Esophagus (tissue), 2 donors: ENCODE measurements at regions not wholly inside any gene's neighbourhood (a gene's known extent, or its start where the extent isn't known, plus 50 kb on each side); places are given as distances from the start of the nearest gene placed in this dataset.

Experiments
- H3K27ac ChIP-seq, 2 donors: one replicate each; pipeline ENCODE4 v1.5.1; 2013; ENCODE audit warnings: low read depth in 2 of 2, mild to moderate bottlenecking in 2 of 2, inconsistent platforms in 1 of 2, low read length in 1 of 2, moderate library complexity in 1 of 2
- H3K27me3 ChIP-seq, 2 donors: one replicate each; pipeline ENCODE4 v1.6.1; 2013; ENCODE audit warnings: low read length in 2 of 2, control low read depth in 1 of 2, mild to moderate bottlenecking in 1 of 2; ENCODE audit not compliant: insufficient read depth in 2 of 2, control insufficient read depth in 1 of 2
- H3K36me3 ChIP-seq, 2 donors: one replicate each; pipeline ENCODE4 v1.6.1; 2013; ENCODE audit warnings: low read length in 1 of 2; ENCODE audit not compliant: control insufficient read depth in 2 of 2, insufficient read depth in 2 of 2
- H3K4me1 ChIP-seq, 2 donors: one replicate each; pipeline ENCODE4 v1.6.1; 2013; ENCODE audit warnings: low read length in 1 of 2; ENCODE audit not compliant: control insufficient read depth in 2 of 2, insufficient read depth in 2 of 2
- H3K4me3 ChIP-seq, 2 donors: one replicate each; pipeline ENCODE4 v1.5.1; 2013; ENCODE audit warnings: low read length in 2 of 2, mild to moderate bottlenecking in 2 of 2, low read depth in 1 of 2, moderate library complexity in 1 of 2
- H3K9me3 ChIP-seq, 2 donors: one replicate each; pipeline ENCODE4 v1.6.1; 2013; ENCODE audit warnings: mild to moderate bottlenecking in 2 of 2, low read depth in 1 of 2, low read length in 1 of 2, moderate library complexity in 1 of 2; ENCODE audit not compliant: control insufficient read depth in 2 of 2, insufficient read depth in 1 of 2
- WGBS, 2 donors: extraction: QIAGEN DNeasy Blood & Tissue Kit; methylation state at CpG; one replicate each; pipeline ENCODE4 v1.1.7; 2013; 5-methylcytosine and 5-hydroxymethylcytosine counted together
- donor health status: healthy with polysubstance abuse.
- donor health status: Bipolar disorder and iron deficiency.

- Histone ChIP-seq H3K36me3 (no peaks in the 10 kb centered on the region), H3K4me3 (no peak overlapping the region), H3K4me1 (peaks cover 0 to 3% of the 10 kb centered on the region in 2 donors), H3K9me3 (no peaks in the 10 kb centered on the region), H3K27ac (no peak overlapping the region), H3K27me3 (no peaks in the 10 kb centered on the region)
- WGBS, 2 donors: 92 to 96% methylated on average over 7 of the region's 7 CpGs
Measured at GRCh38 chr1:228863776-228864175, 128.5 kb downstream of the RHOU start.

DNA sequence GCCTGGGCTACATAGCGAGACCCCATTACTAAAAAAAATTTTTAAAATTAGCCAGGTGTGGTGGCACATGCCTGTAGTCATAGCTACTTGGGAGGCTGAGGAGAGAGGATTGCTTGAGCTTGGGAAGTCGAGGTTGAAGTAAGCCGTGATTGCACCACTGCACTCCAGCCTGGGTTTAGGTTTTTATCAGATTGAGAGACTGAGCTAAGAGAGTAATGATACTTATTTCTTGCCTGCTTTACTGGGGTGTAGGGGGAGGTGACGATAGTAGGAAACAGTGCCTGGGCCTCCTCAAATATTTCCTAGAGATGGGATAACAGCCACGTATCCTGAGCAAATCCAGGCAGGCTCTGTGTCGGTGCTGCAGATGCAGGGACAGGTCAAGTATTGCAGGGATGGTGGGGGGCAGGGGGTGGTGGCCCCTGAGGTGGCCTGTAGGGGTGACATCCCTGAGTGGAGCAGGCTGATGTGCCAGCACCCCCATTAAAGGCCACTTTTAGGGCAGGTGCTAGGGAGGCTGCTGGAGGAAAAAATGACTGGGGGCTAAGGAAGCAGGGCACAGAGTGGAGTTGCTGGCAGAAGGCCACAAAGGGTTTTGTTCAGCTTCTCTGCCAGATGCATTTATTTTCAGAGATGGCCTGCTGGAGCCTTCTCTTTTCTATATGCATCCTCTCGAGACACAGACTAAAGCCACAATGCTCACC lies 130.5 kb downstream of the RHOU start:
- Histone ChIP-seq H3K4me1 (peaks cover 0 to 3% of the 10 kb centered on the region in 2 donors), H3K9me3 (no peaks in the 10 kb centered on the region), H3K36me3 (no peaks in the 10 kb centered on the region), H3K4me3 (no peak overlapping the region), H3K27me3 (no peaks in the 10 kb centered on the region), H3K27ac (no peak overlapping the region)
- WGBS, 2 donors: 82 to 88% methylated on average over 7 of the region's 7 CpGs

DNA sequence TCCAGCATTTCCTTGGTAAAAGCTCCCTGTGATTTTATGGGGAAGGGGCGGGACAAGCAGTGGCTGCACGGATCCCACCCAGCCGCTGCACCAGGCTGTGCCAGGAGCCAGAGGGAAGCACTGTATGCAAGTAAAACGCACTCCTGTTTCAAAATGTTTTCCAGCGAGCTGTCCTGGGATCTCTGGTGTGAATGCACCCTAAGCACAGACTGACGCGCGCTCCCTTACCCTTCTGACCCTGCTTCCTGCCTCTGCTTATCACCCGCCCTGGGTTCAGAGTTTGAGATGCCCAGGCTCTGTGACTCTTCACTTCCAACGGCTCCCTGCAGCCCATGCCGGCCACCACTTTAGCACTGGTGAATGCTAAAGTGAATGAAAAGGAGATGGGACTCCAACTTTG lies 131.2 kb downstream of the RHOU start:
- H3K4me1 ChIP-seq: peaks cover 0 to 1% of the 10 kb centered on the region in 2 donors
- H3K27ac ChIP-seq: no peak overlapping the region
- H3K27me3 ChIP-seq: no peaks in the 10 kb centered on the region
- no peaks in the 10 kb centered on the region for H3K36me3 ChIP-seq
- H3K9me3 ChIP-seq: no peaks in the 10 kb centered on the region
- H3K4me3 ChIP-seq: no peak overlapping the region
- WGBS, 2 donors: 75 to 87% methylated on average over 11 of the region's 11 CpGs

- Histone ChIP-seq H3K4me1 (no peaks in the 10 kb centered on the region), H3K27me3 (no peaks in the 10 kb centered on the region), H3K4me3 (no peak overlapping the region), H3K36me3 (no peaks in the 10 kb centered on the region), H3K27ac (no peak overlapping the region), H3K9me3 (no peaks in the 10 kb centered on the region)
- 81 to 87% methylated on average over 7 of the region's 7 CpGs for WGBS, 2 donors
Measured at GRCh38 chr1:228867108-228867950, 132.1 kb downstream of the RHOU start.

DNA sequence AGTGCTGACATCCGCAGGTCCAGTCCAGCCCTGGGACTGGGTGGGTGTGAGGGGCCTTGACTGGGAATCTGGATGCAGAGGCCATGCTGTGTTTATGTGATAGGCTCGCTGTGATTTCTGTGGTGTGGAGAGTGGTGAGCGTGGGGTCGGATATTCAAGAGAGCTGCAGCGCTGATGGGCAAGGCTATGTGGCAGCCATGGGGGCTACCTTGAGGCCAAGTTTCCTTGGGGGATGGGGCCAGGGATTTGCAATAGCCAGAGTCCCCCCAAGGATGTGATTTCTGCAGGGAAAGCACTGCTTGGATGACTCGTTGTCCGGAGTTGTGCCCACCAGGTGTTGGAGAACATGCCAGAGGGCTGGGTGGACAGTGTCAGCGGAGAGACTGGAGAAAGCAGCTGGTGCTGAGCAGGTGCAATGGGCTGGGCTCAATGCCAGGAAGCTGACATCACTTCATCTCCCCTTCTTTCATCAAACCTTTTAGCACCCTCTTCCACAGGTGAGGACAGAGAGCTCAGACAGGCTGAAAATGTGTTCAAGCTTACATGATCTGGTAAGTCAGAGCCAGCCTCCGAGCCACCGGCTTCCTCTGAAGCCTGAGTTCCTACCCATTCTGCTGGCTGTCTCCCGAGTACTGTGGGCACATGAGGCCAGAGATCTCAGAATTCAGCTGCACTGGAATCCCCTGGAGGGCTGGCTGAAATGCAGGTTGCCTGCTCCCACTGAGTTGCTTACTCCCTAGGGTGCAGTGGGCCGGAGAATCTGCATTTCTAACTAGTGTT lies 132.9 kb downstream of the RHOU start:
- no peak overlapping the region for H3K4me3 ChIP-seq
- H3K27me3 ChIP-seq: no peaks in the 10 kb centered on the region
- H3K9me3 ChIP-seq: no peaks in the 10 kb centered on the region
- 84 to 87% methylated on average over 12 of the region's 12 CpGs for WGBS, 2 donors
- no peak overlapping the region for H3K27ac ChIP-seq
- H3K4me1 ChIP-seq: no peaks in the 10 kb centered on the region
- H3K36me3 ChIP-seq: no peaks in the 10 kb centered on the region

DNA sequence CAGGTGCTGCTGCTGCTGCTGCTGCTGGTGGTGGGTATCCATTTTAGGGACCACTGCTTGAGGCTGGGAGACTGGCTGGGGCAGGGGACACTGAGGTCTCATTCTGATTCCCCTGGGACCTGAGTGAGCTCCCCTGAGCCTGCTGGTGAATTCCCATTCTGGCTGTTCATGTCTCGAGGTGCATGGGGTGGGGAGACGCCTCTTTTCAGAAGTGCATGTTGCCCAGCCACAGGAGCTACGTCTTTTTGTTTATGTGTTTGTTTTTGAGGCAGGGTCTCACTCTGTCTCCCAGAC lies 133.4 kb downstream of the RHOU start:
- Histone ChIP-seq H3K36me3 (no peaks in the 10 kb centered on the region), H3K27ac (no peak overlapping the region), H3K27me3 (no peaks in the 10 kb centered on the region), H3K9me3 (no peaks in the 10 kb centered on the region), H3K4me3 (no peak overlapping the region), H3K4me1 (no peaks in the 10 kb centered on the region)
- WGBS, 2 donors: 92 to 97% methylated on average over 3 of the region's 3 CpGs

DNA sequence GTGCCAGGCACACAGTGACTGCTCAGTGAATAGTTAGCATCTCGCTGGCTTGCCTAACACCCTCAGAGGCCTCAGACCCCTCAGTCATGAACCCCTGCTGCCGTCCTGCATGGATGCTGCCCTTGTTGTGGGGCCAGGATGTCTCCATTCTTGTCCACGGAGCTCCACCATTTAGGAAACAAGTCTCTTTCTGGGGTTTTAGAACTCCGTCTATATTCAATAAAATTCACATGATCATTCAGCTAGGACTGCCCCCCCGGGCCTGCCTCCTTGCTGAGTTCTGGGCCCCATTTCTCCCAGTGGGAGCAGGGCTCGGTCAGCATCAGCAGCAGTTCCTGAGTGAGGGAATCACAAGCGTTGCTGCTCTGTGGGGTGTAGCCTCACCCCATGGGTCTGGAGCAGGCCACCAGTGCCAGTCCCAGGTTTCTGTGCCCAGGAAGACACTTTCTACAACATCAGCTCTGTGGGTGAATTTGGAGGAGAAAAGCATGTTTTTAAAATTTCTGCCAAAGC lies 134.1 kb downstream of the RHOU start:
- Histone ChIP-seq H3K4me1 (no peaks in the 10 kb centered on the region), H3K27me3 (no peaks in the 10 kb centered on the region), H3K27ac (no peak overlapping the region), H3K4me3 (no peak overlapping the region), H3K9me3 (no peaks in the 10 kb centered on the region), H3K36me3 (no peaks in the 10 kb centered on the region)
- 89 to 90% methylated on average over 7 of the region's 7 CpGs for WGBS, 2 donors

DNA sequence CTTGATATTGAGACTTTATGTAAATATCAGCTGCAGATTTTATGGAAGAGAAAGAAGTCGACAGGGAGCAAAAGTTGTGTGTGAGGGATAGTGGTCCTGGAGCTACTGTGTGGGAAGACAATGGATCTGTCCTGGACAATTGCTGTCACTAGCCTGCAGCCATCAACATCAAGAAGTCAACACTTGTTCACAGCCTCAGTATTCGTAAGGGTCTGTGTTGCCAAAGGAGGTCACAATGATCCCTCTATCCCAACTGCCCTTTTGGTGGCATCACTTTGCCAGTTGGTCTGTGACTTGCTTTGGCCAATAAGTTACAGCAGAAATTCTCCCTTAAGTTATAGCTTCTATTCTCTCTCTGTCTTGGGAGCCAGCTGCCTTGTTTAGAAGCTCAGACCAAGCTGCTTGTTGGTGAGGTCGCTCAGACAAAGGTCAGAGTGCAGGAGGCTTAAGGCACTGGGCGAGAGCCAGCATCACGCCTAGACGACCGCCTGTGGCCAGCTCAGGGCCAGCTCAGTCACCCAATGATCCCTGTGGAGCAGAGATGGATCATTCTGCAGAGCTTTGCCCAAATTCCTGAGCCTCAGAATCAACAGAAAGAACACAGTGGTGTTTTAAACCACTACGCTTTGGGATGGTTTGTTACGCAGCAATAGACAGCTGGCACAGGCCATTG lies 134.9 kb downstream of the RHOU start:
- Histone ChIP-seq H3K27ac (no peak overlapping the region), H3K4me3 (no peak overlapping the region), H3K27me3 (no peaks in the 10 kb centered on the region), H3K36me3 (no peaks in the 10 kb centered on the region), H3K4me1 (no peaks in the 10 kb centered on the region), H3K9me3 (no peaks in the 10 kb centered on the region)
- 88 to 90% methylated on average over 9 of the region's 9 CpGs for WGBS, 2 donors

DNA sequence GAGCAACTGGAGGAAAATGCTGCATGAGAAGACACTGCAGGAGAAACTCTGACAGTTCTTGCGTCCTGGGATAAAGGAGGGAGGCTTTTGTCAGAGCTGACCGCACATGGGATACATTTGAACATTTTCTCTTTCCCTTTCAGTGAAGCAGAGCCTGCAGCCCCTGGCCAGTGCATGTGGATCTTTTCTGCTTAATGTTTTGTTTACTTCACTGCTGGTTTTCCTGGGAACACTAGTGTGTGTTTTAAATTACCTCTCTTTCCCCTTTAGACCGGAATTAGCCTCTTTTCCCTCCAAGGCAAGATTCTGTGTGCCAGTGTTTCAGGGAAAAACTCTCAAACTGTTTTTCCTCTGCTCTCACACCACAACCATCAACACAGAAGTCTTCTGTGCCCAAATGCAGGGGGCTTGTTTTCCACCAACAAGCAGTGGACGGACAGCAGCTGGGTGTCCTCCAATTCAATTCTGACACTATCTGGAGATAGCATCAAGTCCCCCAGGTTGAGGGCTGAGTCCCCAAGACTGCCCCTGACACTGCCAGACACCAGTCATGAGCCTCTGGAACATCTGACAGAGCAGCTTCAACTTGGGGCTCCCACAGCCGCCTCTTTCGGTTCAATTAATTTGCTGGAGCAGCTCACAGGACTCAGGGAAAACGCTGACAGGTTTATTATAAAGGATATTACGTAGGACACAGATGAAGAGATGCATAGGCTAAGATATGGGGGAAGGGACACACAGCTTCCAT lies 136.2 kb downstream of the RHOU start:
- 78% methylated on average over 8 of the region's 8 CpGs for WGBS, 2 donors

More for the DNA sequence above, 136.2 kb downstream of the RHOU start:
- H3K27me3 ChIP-seq: no peaks in the 10 kb centered on the region
- no peaks in the 10 kb centered on the region for H3K4me1 ChIP-seq
- no peaks in the 10 kb centered on the region for H3K9me3 ChIP-seq
- H3K4me3 ChIP-seq: no peak overlapping the region
- no peak overlapping the region for H3K27ac ChIP-seq
- H3K36me3 ChIP-seq: no peaks in the 10 kb centered on the region
